ENCODE measurements at regions not wholly inside any gene's neighbourhood (a gene's known extent, or its start where the extent isn't known, plus 50 kb on each side); places are given as distances from the start of the nearest gene placed in this dataset.

- no peaks in the 10 kb centered on the region for H3K27me3 ChIP-seq (ENCODE audit: control insufficient read depth, insufficient read depth, low read length)
- no peaks in the 10 kb centered on the region for H3K9me3 ChIP-seq (ENCODE audit: control insufficient read depth, low read depth, low read length)
- no peaks in the 10 kb centered on the region for H3K4me1 ChIP-seq (ENCODE audit: control insufficient read depth, insufficient read depth, low read length)
- no peak overlapping the region for H3K4me3 ChIP-seq (ENCODE audit: low read length)
- no peaks in the 10 kb centered on the region for H3K36me3 ChIP-seq (ENCODE audit: control insufficient read depth, insufficient read depth, low read length)
- DNase-seq, result no peak
- H3K27ac ChIP-seq (ENCODE audit: low read length), result no peak overlapping the region
- no CpG with 5 or more reads among the region's 3 CpGs for WGBS (ENCODE audit: insufficient coverage, low lambda C conversion rate)
Measured at GRCh38 chr2:59034106-59034505, 793.0 kb upstream of the FANCL start.

- no peak for DNase-seq
- Histone ChIP-seq H3K36me3 (ENCODE audit: control insufficient read depth, insufficient read depth, low read length) (no peaks in the 10 kb centered on the region), H3K27ac (ENCODE audit: low read length) (no peak overlapping the region), H3K4me3 (ENCODE audit: low read length) (no peak overlapping the region), H3K4me1 (ENCODE audit: control insufficient read depth, insufficient read depth, low read length) (no peaks in the 10 kb centered on the region), H3K27me3 (ENCODE audit: control insufficient read depth, insufficient read depth, low read length) (no peaks in the 10 kb centered on the region), H3K9me3 (ENCODE audit: control insufficient read depth, low read depth, low read length) (no peaks in the 10 kb centered on the region)
- WGBS (ENCODE audit: insufficient coverage, low lambda C conversion rate), result 40% methylated on average over 1 of the region's 1 CpG
Measured at GRCh38 chr2:59033661-59034060, 792.5 kb upstream of the FANCL start.

- DNase-seq, result no peak
- no peaks in the 10 kb centered on the region for H3K4me1 ChIP-seq (ENCODE audit: control insufficient read depth, insufficient read depth, low read length)
- no peaks in the 10 kb centered on the region for H3K36me3 ChIP-seq (ENCODE audit: control insufficient read depth, insufficient read depth, low read length)
- 70% methylated on average over 2 of the region's 3 CpGs for WGBS (ENCODE audit: insufficient coverage, low lambda C conversion rate)
- no peaks in the 10 kb centered on the region for H3K27me3 ChIP-seq (ENCODE audit: control insufficient read depth, insufficient read depth, low read length)
- no peaks in the 10 kb centered on the region for H3K9me3 ChIP-seq (ENCODE audit: control insufficient read depth, low read depth, low read length)
- no peak overlapping the region for H3K27ac ChIP-seq (ENCODE audit: low read length)
- no peak overlapping the region for H3K4me3 ChIP-seq (ENCODE audit: low read length)
Measured at GRCh38 chr2:59032499-59032898, 791.4 kb upstream of the FANCL start.

GRCh38 chr2:59029058-59029457, 787.9 kb upstream of the FANCL start:
- Histone ChIP-seq H3K4me3 (ENCODE audit: low read length) (no peak overlapping the region), H3K9me3 (ENCODE audit: control insufficient read depth, low read depth, low read length) (no peaks in the 10 kb centered on the region), H3K36me3 (ENCODE audit: control insufficient read depth, insufficient read depth, low read length) (no peaks in the 10 kb centered on the region), H3K27ac (ENCODE audit: low read length) (no peak overlapping the region), H3K27me3 (ENCODE audit: control insufficient read depth, insufficient read depth, low read length) (no peaks in the 10 kb centered on the region), H3K4me1 (ENCODE audit: control insufficient read depth, insufficient read depth, low read length) (no peaks in the 10 kb centered on the region)
- no CpG with 5 or more reads among the region's 6 CpGs for WGBS (ENCODE audit: insufficient coverage, low lambda C conversion rate)
- no peak for DNase-seq

- H3K27ac ChIP-seq (ENCODE audit: low read length), result no peak overlapping the region
- WGBS (ENCODE audit: insufficient coverage, low lambda C conversion rate), result 100% methylated on average over 2 of the region's 4 CpGs
- H3K4me3 ChIP-seq (ENCODE audit: low read length), result no peak overlapping the region
- H3K36me3 ChIP-seq (ENCODE audit: control insufficient read depth, insufficient read depth, low read length), result no peaks in the 10 kb centered on the region
- no peaks in the 10 kb centered on the region for H3K4me1 ChIP-seq (ENCODE audit: control insufficient read depth, insufficient read depth, low read length)
- H3K9me3 ChIP-seq (ENCODE audit: control insufficient read depth, low read depth, low read length), result no peaks in the 10 kb centered on the region
- no peak for DNase-seq
- no peaks in the 10 kb centered on the region for H3K27me3 ChIP-seq (ENCODE audit: control insufficient read depth, insufficient read depth, low read length)
Measured at GRCh38 chr2:59027320-59027719, 786.2 kb upstream of the FANCL start.

- Histone ChIP-seq H3K27ac (ENCODE audit: low read length) (no peak overlapping the region), H3K4me3 (ENCODE audit: low read length) (no peak overlapping the region), H3K36me3 (ENCODE audit: control insufficient read depth, insufficient read depth, low read length) (no peaks in the 10 kb centered on the region), H3K4me1 (ENCODE audit: control insufficient read depth, insufficient read depth, low read length) (no peaks in the 10 kb centered on the region), H3K9me3 (ENCODE audit: control insufficient read depth, low read depth, low read length) (no peaks in the 10 kb centered on the region), H3K27me3 (ENCODE audit: control insufficient read depth, insufficient read depth, low read length) (no peaks in the 10 kb centered on the region)
- 90% methylated on average over 2 of the region's 5 CpGs for WGBS (ENCODE audit: insufficient coverage, low lambda C conversion rate)
- peak; percentile 5 to 23 for DNase-seq
Measured at GRCh38 chr2:59025157-59025757, 784.1 kb upstream of the FANCL start.

GRCh38 chr2:59021786-59022185, 780.7 kb upstream of the FANCL start:
- Histone ChIP-seq H3K9me3 (ENCODE audit: control insufficient read depth, low read depth, low read length) (no peaks in the 10 kb centered on the region), H3K36me3 (ENCODE audit: control insufficient read depth, insufficient read depth, low read length) (no peaks in the 10 kb centered on the region), H3K27ac (ENCODE audit: low read length) (no peak overlapping the region), H3K27me3 (ENCODE audit: control insufficient read depth, insufficient read depth, low read length) (no peaks in the 10 kb centered on the region), H3K4me3 (ENCODE audit: low read length) (no peak overlapping the region), H3K4me1 (ENCODE audit: control insufficient read depth, insufficient read depth, low read length) (no peaks in the 10 kb centered on the region)
- no peak for DNase-seq
- no CpG with 5 or more reads among the region's 1 CpG for WGBS (ENCODE audit: insufficient coverage, low lambda C conversion rate)

GRCh38 chr2:59019566-59020159, 778.5 kb upstream of the FANCL start:
- no peak for DNase-seq
- Histone ChIP-seq H3K4me1 (ENCODE audit: control insufficient read depth, insufficient read depth, low read length) (no peaks in the 10 kb centered on the region), H3K27ac (ENCODE audit: low read length) (no peak overlapping the region), H3K27me3 (ENCODE audit: control insufficient read depth, insufficient read depth, low read length) (no peaks in the 10 kb centered on the region), H3K36me3 (ENCODE audit: control insufficient read depth, insufficient read depth, low read length) (no peaks in the 10 kb centered on the region), H3K9me3 (ENCODE audit: control insufficient read depth, low read depth, low read length) (peaks cover 4% of the 10 kb centered on the region), H3K4me3 (ENCODE audit: low read length) (no peak overlapping the region)
- 100% methylated on average over 1 of the region's 7 CpGs for WGBS (ENCODE audit: insufficient coverage, low lambda C conversion rate)

GRCh38 chr2:59018737-59019136, 777.6 kb upstream of the FANCL start:
- Histone ChIP-seq H3K9me3 (ENCODE audit: control insufficient read depth, low read depth, low read length) (peaks cover 4% of the 10 kb centered on the region), H3K4me1 (ENCODE audit: control insufficient read depth, insufficient read depth, low read length) (no peaks in the 10 kb centered on the region), H3K36me3 (ENCODE audit: control insufficient read depth, insufficient read depth, low read length) (no peaks in the 10 kb centered on the region), H3K27me3 (ENCODE audit: control insufficient read depth, insufficient read depth, low read length) (no peaks in the 10 kb centered on the region), H3K27ac (ENCODE audit: low read length) (no peak overlapping the region), H3K4me3 (ENCODE audit: low read length) (no peak overlapping the region)
- DNase-seq, result no peak
- WGBS (ENCODE audit: insufficient coverage, low lambda C conversion rate), result no CpG with 5 or more reads among the region's 3 CpGs

GRCh38 chr2:59015027-59015426, 773.9 kb upstream of the FANCL start:
- H3K27me3 ChIP-seq (ENCODE audit: control insufficient read depth, insufficient read depth, low read length), result no peaks in the 10 kb centered on the region
- H3K27ac ChIP-seq (ENCODE audit: low read length), result no peak overlapping the region
- no peak for DNase-seq
- no peaks in the 10 kb centered on the region for H3K4me1 ChIP-seq (ENCODE audit: control insufficient read depth, insufficient read depth, low read length)
- peaks cover 4% of the 10 kb centered on the region for H3K9me3 ChIP-seq (ENCODE audit: control insufficient read depth, low read depth, low read length)
- H3K36me3 ChIP-seq (ENCODE audit: control insufficient read depth, insufficient read depth, low read length), result no peaks in the 10 kb centered on the region
- no peak overlapping the region for H3K4me3 ChIP-seq (ENCODE audit: low read length)
- 94% methylated on average over 3 of the region's 6 CpGs for WGBS (ENCODE audit: insufficient coverage, low lambda C conversion rate)

GRCh38 chr2:59012971-59013370, 771.8 kb upstream of the FANCL start:
- Histone ChIP-seq H3K9me3 (ENCODE audit: control insufficient read depth, low read depth, low read length) (peaks cover 4% of the 10 kb centered on the region), H3K27me3 (ENCODE audit: control insufficient read depth, insufficient read depth, low read length) (no peaks in the 10 kb centered on the region), H3K4me1 (ENCODE audit: control insufficient read depth, insufficient read depth, low read length) (no peaks in the 10 kb centered on the region), H3K27ac (ENCODE audit: low read length) (no peak overlapping the region), H3K36me3 (ENCODE audit: control insufficient read depth, insufficient read depth, low read length) (no peaks in the 10 kb centered on the region), H3K4me3 (ENCODE audit: low read length) (no peak overlapping the region)
- no CpG with 5 or more reads among the region's 1 CpG for whole genome bisulfite sequencing (ENCODE audit: insufficient coverage, low lambda C conversion rate)
- DNase-seq, result no peak

Data from large intestine (tissue), 3 donors.